Ramos (cell line): ENCODE measurements at regions not wholly inside any gene's neighbourhood (a gene's known extent, or its start where the extent isn't known, plus 50 kb on each side); places are given as distances from the start of the nearest gene placed in this dataset.

Experiments
- in situ Hi-C: fragments of 300-500 bp; cut with MboI; formaldehyde crosslinking; loops from one replicate; pipeline ENCODE4 v1.14.3; 2022; ENCODE audit warnings: low sequenced_read_pairs; ENCODE audit not compliant: unreplicated experiment

DNA sequence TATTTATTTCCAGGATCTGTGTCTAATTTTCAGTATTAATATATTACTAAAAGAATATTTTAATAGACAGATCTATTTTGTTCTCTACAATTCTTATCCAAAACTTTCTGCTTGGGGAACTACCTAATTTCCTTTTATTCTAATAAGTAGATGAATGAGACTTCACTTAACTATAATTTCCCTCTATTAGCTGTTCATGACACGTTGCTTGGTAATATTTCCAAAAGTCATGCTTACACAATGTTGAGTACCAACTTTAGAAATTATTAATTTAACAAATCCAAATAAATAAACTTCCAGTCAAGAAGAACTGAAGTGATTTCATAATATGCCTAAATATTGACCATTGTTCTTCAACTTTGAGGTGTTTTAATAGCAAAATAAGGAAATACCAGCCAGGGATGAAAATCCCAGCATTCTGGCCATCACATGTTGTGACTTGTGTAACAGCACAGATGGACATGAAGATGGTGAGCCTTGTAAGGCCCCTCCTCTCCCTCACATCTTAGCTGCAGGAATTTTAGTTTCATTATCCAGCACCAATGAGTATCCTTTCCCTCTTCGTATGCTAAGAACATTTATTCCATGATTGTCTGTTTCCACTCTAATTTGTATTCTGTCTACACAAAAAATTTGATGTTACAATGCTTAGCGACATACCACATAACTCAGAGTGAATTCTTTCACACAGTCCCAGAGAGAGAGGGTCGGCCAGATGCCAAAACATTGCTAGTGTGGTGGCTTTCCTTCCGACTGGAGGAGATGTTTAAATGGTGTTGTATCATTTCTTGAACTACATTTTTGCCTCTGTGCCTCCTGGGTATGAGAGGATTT, 137.5 kb downstream of the FOXA2 start:
- in situ Hi-C loops, result no loop called here

DNA sequence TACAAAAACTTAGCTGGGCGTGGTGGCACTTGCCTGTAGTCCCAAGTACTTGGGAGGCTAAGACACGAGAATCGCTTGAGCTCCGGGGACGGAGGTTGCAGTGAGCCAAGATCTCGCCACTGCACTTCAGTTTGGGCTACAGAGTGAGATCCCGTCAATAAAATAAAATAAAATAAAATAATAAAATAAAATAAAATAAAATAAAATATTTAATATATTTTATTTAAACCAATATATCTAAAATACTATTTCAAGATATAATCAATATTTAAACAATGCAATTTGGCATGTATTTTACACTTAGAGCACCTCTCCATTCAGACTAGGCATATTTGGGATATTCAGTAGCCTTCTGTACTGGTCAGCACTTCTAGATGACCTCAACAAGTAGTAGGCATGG, 142.1 kb downstream of the FOXA2 start:
- in situ Hi-C loops, result no loop called here

DNA sequence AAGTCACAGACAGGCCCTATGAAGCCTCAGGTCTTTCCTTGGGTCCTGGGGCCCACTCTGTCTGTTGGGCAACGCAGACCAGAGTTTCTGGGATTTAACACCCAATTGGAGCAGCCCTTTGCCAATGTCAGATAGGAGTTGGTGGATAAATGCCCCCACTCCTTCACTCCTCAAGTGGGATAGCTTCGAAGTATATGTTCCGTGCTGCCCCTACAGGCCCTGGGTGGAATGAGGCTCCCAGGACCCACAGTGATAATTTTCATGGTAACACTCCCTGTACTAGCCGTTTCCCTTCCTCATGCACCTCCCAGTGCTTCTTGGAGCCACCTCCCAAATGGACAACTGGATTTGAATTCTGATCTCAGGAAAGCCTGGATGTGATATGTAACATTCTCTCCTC, 145.4 kb downstream of the FOXA2 start:
- in situ Hi-C loops, result no loop called here

DNA sequence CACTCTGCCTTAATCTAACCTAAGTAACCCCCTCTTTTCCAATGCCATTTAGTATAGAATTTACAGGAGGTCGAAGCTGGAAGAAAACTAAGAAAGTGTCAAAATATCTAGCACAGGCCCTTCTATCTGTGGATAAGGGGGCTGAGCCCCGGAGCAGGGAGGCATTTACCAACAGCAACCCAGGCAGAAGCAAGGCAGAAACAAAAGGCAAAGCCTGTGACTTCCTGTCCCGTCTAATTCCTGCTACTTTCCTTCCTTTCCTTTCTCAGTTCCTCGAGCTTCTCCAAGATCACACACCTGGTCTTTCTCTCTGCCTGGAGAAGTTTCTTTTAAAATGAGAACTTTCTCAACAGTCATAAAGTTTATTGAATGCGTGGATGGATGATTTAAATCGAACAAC, 146.0 kb downstream of the FOXA2 start:
- in situ Hi-C loops, result no loop called here

GRCh38 chr20:22437354-22437753, 147.0 kb downstream of the FOXA2 start:
- in situ Hi-C loops, result no loop called here

DNA sequence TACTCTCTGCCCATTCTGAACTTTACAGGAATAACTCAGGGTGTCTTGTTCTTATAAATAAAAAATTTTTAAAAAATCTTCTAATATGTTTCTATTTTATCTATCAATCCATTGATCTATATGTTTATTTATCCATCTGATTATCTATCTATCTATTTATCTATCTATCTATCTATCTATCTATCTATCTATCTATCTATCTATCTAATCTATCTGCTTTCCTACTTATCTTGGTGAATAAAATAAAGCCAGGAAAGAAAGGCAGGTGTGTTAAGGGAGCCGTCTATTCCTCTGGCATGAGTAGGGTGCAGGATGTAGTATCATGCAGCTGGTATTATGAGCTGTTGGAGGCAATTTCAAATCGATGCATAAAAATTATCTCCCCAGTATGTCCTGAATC, 153.0 kb downstream of the FOXA2 start:
- in situ Hi-C loops, result no loop called here

- in situ Hi-C loops, result no loop called here
These were observed 153.6 kb downstream of the FOXA2 start for GRCh38 chr20:22430746-22431168.

DNA sequence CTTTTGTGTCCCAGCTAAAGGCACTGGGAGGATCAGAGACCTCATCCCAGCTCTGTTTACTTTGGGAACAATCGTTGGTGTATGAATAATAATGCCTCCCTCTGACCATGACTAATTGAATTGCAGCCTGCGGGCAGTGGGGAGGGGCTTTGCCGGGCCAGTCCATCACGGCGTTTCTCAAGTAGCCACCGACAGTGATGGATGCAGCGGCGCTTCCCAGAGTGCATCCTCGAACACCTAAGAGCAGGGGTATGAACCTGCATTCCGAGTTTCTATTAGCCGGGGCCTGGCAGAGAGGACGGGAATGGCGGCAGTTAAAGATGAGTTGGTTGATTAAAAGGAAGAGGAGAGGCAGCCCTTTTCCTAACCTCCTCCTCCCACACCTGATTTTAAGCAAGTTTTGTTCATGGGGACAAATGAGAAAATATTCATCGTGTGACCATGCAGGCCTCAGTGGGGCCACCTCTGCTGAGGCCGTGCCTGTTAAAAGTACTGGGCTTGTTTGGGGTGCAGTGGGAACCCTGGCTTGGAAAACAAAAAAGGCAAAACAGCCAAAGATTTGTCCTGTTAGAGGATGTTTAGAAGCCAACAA, 154.1 kb downstream of the FOXA2 start:
- in situ Hi-C loops, result no loop called here

GRCh38 chr20:22429175-22430153, 154.9 kb downstream of the FOXA2 start:
- in situ Hi-C loops, result no loop called here

DNA sequence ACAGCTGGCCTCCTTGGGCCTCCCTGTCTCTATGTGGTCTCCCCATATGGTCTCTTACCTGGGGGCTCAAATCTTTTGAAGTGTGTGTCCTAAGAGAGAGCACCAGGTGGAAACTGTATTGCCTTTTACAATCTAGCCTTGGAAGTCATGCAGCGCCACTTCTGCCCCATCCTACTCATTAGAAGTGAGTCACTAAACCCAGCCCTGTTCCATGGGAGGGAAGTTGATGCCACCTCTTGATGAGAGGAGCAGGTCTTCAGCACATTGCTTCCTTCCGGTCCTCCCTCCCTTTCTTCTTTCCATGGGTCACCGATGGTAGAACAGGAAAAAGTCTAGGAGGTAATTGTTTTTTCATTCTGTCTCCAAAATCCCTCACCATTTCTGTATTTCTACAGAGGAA, 156.3 kb downstream of the FOXA2 start:
- in situ Hi-C loops, result no loop called here

DNA sequence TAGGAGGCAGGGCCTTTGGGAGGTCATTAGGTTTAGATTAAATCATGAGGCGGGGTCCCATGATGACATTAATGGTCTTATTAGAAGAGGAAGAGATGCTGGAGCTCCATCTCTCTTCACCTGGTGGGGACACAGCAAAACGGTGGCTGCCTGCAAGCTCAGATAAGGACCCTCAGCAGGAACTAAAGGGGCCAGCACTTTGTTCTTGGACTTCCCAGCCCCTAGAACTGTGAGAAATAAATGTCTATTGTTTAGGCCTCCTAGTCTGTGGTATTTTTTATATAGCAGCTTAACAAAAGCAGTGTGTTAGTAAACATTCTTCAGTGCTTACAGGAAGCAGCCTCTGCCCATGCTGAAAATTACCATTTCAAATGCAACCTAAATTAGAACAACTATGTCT, 157.6 kb downstream of the FOXA2 start:
- in situ Hi-C loops, result no loop called here

- in situ Hi-C loops, result no loop called here
These were observed 158.8 kb downstream of the FOXA2 start for GRCh38 chr20:22425344-22426295.

- in situ Hi-C loops, result no loop called here
These were observed 161.1 kb downstream of the FOXA2 start for GRCh38 chr20:22423190-22423832.

DNA sequence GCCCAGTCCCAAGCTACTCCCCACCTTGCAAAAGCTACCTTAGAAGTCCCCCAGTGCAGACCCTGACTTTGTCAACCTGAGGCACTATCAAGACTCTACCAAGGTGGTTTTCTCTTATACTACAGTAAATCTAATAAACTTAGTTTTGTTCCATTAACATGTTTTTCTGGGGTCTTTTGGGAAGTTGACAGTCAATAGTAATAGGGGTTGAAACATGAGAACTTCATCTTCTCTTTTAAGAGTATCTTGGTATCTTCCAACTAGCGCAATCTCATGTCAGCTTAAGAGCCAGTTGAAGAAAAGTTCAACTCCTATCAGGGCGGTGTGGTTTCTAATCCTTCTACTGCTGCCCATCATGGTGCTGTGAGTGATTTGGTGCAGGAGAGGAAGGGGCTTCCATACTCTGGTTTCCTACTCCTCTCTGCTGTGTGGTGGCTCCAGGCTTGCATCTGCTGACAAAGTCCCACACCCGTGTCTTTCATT, 164.2 kb downstream of the FOXA2 start:
- in situ Hi-C loops, result no loop called here

GRCh38 chr20:22418738-22419137, 165.6 kb downstream of the FOXA2 start:
- in situ Hi-C loops, result no loop called here

- in situ Hi-C loops, result no loop called here
These were observed 170.0 kb downstream of the FOXA2 start for GRCh38 chr20:22414305-22414742.

DNA sequence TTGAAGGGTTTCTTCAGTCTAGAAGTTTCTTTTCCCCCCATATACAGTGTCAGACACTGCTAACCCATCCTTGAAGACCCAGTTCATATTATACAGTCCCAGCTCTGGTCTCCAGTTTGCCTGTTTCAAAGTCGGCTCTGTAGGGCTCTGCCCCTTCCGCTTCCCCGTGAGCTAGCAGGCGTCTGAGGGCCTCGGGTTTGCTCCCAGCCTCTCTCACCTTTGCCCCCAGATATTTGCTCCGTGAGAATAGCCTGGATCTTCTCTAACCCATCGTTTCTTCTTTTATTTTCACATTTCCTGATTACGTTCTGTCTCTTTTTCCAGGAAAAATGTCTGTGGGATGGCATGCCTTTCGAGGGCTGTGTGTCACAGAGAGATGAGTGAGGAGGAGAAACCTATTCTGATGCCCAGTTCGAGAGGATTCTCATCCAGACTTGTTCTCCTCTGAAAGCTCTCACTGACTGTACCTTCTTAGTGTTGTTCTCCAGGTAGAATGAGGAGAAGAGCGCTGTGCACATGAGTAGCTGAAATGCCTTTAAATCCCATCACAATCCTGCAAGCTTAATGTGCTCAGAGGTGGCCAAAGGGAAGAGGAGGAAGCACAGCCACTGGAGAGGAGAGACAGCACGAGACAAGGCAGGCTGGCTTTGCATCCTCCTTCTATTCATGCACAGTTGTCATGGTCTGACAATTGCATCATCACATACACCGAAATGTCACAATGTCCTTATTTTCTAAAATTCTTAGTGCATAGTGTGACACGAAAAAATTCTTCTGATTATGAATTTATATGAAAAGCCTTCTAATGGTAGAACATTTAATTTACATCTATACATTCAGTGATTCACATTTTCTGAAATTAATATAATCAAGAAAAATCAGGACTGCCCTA, 171.1 kb downstream of the FOXA2 start:
- in situ Hi-C loops, result no loop called here
